Neutrophil (primary cell): ENCODE measurements at regions not wholly inside any gene's neighbourhood (a gene's known extent, or its start where the extent isn't known, plus 50 kb on each side); places are given as distances from the start of the nearest gene placed in this dataset.

ENCODE experiments used
- H3K27ac ChIP-seq: fragments of 200-600 bp; sonication (generic); 2 replicates; pipeline ENCODE4 v1.5.1; 2016; ENCODE audit warnings: mild to moderate bottlenecking, moderate library complexity
- H3K27me3 ChIP-seq: fragments of 200-600 bp; sonication (generic); 2 replicates; pipeline ENCODE4 v1.6.0; 2016; ENCODE audit warnings: mild to moderate bottlenecking
- H3K36me3 ChIP-seq: fragments of 200-600 bp; sonication (generic); 2 replicates; pipeline ENCODE4 v1.5.1; 2017
- H3K4me1 ChIP-seq, 2 experiments: fragments of 200-600 bp in 1 of 2; sonication (generic) in 1 of 2; 1 replicate in 1 of 2; 2 replicates in 1 of 2; pipeline versions ENCODE4 v1.5.1 to v1.6.1; 2013 to 2016; ENCODE audit warnings: low read depth in 1 of 2, low read length in 1 of 2, mild to moderate bottlenecking in 1 of 2, moderate library complexity in 1 of 2; ENCODE audit not compliant: control insufficient read depth in 1 of 2, insufficient read depth in 1 of 2
- H3K4me3 ChIP-seq, 2 experiments: fragments of 200-600 bp in 1 of 2; sonication (generic) in 1 of 2; 1 replicate in 1 of 2; 2 replicates in 1 of 2; pipeline ENCODE4 v1.5.1; 2013 to 2016; ENCODE audit warnings: low read depth in 1 of 2, low read length in 1 of 2, mild to moderate bottlenecking in 1 of 2, moderate library complexity in 1 of 2
- H3K9me3 ChIP-seq: fragments of 200-600 bp; sonication (generic); 2 replicates; pipeline ENCODE4 v1.5.1; 2016
- CTCF ChIP-seq: fragments of 200-600 bp; sonication (generic); IDR thresholded peaks from 2 replicates; pipeline ENCODE4 v1.5.1; 2016; ENCODE audit warnings: antibody characterized with exemption

- Histone ChIP-seq H3K27ac (no peak overlapping the region), H3K27me3 (no peaks in the 10 kb centered on the region), H3K36me3 (no peaks in the 10 kb centered on the region), H3K9me3 (no peaks in the 10 kb centered on the region), H3K4me3 (no peak overlapping the region), H3K4me1 (no peaks in the 10 kb centered on the region)
- TF ChIP-seq CTCF = no peak
These were observed 251.9 kb upstream of the DAB1 start for GRCh38 chr1:57675776-57676175.

GRCh38 chr1:57674801-57675200 lies 250.9 kb upstream of the DAB1 start:
- Histone ChIP-seq H3K9me3 (no peaks in the 10 kb centered on the region), H3K27ac (no peak overlapping the region), H3K4me3 (no peak overlapping the region), H3K27me3 (no peaks in the 10 kb centered on the region), H3K4me1 (no peaks in the 10 kb centered on the region), H3K36me3 (no peaks in the 10 kb centered on the region)
- no peak for TF ChIP-seq CTCF

- TF ChIP-seq CTCF = no peak
- H3K27ac ChIP-seq = no peak overlapping the region
- no peaks in the 10 kb centered on the region for H3K27me3 ChIP-seq
- no peaks in the 10 kb centered on the region for H3K9me3 ChIP-seq
- no peak overlapping the region for H3K4me3 ChIP-seq
- H3K36me3 ChIP-seq = no peaks in the 10 kb centered on the region
- H3K4me1 ChIP-seq = no peaks in the 10 kb centered on the region
These were observed 248.7 kb upstream of the DAB1 start for GRCh38 chr1:57672346-57673140.

GRCh38 chr1:57671750-57672149 lies 247.9 kb upstream of the DAB1 start:
- Histone ChIP-seq H3K27me3 (no peaks in the 10 kb centered on the region), H3K4me1 (no peaks in the 10 kb centered on the region), H3K36me3 (no peaks in the 10 kb centered on the region), H3K4me3 (no peak overlapping the region), H3K27ac (no peak overlapping the region), H3K9me3 (no peaks in the 10 kb centered on the region)
- TF ChIP-seq CTCF = no peak

- TF ChIP-seq CTCF = no peak
- H3K4me3 ChIP-seq = no peak overlapping the region
- no peak overlapping the region for H3K27ac ChIP-seq
- H3K27me3 ChIP-seq = no peaks in the 10 kb centered on the region
- H3K9me3 ChIP-seq = no peaks in the 10 kb centered on the region
- no peaks in the 10 kb centered on the region for H3K4me1 ChIP-seq
- H3K36me3 ChIP-seq = no peaks in the 10 kb centered on the region
These were observed 235.9 kb upstream of the DAB1 start for GRCh38 chr1:57659804-57660203.
